HL-60 (cell line): ENCODE measurements at regions not wholly inside any gene's neighbourhood (a gene's known extent, or its start where the extent isn't known, plus 50 kb on each side); places are given as distances from the start of the nearest gene placed in this dataset.

Experiments used
- REST ChIP-seq: IDR thresholded peaks from 2 replicates; pipeline ENCODE4 v1.6.1; 2012; ENCODE audit warnings: low read depth; ENCODE audit not compliant: insufficient replicate concordance
- SPI1 ChIP-seq: IDR thresholded peaks from 2 replicates; pipeline ENCODE4 v1.6.1; 2012; ENCODE audit warnings: low read depth, mild to moderate bottlenecking, borderline replicate concordance
- TF ChIP-seq, protein P1 (sequence below): IDR thresholded peaks from one replicate; pipeline ENCODE4 v1.5.1; 2011; ENCODE audit warnings: low read length, control low read depth, inconsistent platforms; ENCODE audit not compliant: insufficient read depth

GRCh38 chr1:189269011-189269410 is 1208.7 kb downstream of the BRINP3 start:
- no peak for TF ChIP-seq REST
- TF ChIP-seq, protein P1, sequence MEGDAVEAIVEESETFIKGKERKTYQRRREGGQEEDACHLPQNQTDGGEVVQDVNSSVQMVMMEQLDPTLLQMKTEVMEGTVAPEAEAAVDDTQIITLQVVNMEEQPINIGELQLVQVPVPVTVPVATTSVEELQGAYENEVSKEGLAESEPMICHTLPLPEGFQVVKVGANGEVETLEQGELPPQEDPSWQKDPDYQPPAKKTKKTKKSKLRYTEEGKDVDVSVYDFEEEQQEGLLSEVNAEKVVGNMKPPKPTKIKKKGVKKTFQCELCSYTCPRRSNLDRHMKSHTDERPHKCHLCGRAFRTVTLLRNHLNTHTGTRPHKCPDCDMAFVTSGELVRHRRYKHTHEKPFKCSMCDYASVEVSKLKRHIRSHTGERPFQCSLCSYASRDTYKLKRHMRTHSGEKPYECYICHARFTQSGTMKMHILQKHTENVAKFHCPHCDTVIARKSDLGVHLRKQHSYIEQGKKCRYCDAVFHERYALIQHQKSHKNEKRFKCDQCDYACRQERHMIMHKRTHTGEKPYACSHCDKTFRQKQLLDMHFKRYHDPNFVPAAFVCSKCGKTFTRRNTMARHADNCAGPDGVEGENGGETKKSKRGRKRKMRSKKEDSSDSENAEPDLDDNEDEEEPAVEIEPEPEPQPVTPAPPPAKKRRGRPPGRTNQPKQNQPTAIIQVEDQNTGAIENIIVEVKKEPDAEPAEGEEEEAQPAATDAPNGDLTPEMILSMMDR = no peak
- no peak for TF ChIP-seq SPI1
